GM18867 (cell line): ENCODE measurements at regions not wholly inside any gene's neighbourhood (a gene's known extent, or its start where the extent isn't known, plus 50 kb on each side); places are given as distances from the start of the nearest gene placed in this dataset.

Source experiments
- ATAC-seq: cut with Tn5 transposase; IDR thresholded peaks from one replicate; pipeline ENCODE4 v1.9.1; 2021; ENCODE audit warnings: mild to moderate bottlenecking, moderate library complexity; ENCODE audit not compliant: unreplicated experiment

GRCh38 chr13:40185414-40185813 is 481.0 kb downstream of the FOXO1 start:
- ATAC-seq = no peak

- ATAC-seq = no peak
These were observed 480.4 kb downstream of the FOXO1 start for GRCh38 chr13:40186041-40186440.

GRCh38 chr13:40186626-40187323 is 479.7 kb downstream of the FOXO1 start:
- no peak for ATAC-seq

GRCh38 chr13:40187324-40187795 is 479.1 kb downstream of the FOXO1 start:
- no peak for ATAC-seq

GRCh38 chr13:40187841-40188591 is 478.4 kb downstream of the FOXO1 start:
- no peak for ATAC-seq

GRCh38 chr13:40189426-40189825 is 477.0 kb downstream of the FOXO1 start:
- no peak for ATAC-seq

GRCh38 chr13:40189898-40190630 is 476.4 kb downstream of the FOXO1 start:
- ATAC-seq = no peak

GRCh38 chr13:40190641-40191100 is 475.8 kb downstream of the FOXO1 start:
- ATAC-seq = peak; percentile 73

- ATAC-seq = no peak
These were observed 475.1 kb downstream of the FOXO1 start for GRCh38 chr13:40191186-40191980.

GRCh38 chr13:40192452-40192851 is 474.0 kb downstream of the FOXO1 start:
- no peak for ATAC-seq

- no peak for ATAC-seq
These were observed 473.6 kb downstream of the FOXO1 start for GRCh38 chr13:40192858-40193257.

- ATAC-seq = no peak
These were observed 472.9 kb downstream of the FOXO1 start for GRCh38 chr13:40193286-40194223.

- no peak for ATAC-seq
These were observed 472.1 kb downstream of the FOXO1 start for GRCh38 chr13:40194224-40194806.

GRCh38 chr13:40197049-40197448 is 469.4 kb downstream of the FOXO1 start:
- no peak for ATAC-seq

- no peak for ATAC-seq
These were observed 468.4 kb downstream of the FOXO1 start for GRCh38 chr13:40197936-40198595.

- no peak for ATAC-seq
These were observed 466.0 kb downstream of the FOXO1 start for GRCh38 chr13:40200273-40200978.

- ATAC-seq = no peak
These were observed 462.2 kb downstream of the FOXO1 start for GRCh38 chr13:40204246-40204645.

GRCh38 chr13:40205771-40206240 is 460.6 kb downstream of the FOXO1 start:
- no peak for ATAC-seq
